ENCODE measurements at regions not wholly inside any gene's neighbourhood (a gene's known extent, or its start where the extent isn't known, plus 50 kb on each side); places are given as distances from the start of the nearest gene placed in this dataset.
"Not testable (repeated sequence)": the region's sequence is repeated elsewhere in the genome, so short reads cannot be mapped to it uniquely, and the experiment has no call there.

- not testable (repeated sequence) for TF ChIP-seq CTCF (IDR thresholded peaks at IDR 0.05); SIN3A (IDR thresholded peaks at IDR 0.05; ENCODE audit: borderline replicate concordance, insufficient read depth, low read depth, low read length); POLR2AphosphoS5 (IDR thresholded peaks at IDR 0.05; ENCODE audit: low read depth, low read length); TCF7L2 (IDR thresholded peaks at IDR 0.05; ENCODE audit: low read depth, low read length)
- TF ChIP-seq, protein P1, sequence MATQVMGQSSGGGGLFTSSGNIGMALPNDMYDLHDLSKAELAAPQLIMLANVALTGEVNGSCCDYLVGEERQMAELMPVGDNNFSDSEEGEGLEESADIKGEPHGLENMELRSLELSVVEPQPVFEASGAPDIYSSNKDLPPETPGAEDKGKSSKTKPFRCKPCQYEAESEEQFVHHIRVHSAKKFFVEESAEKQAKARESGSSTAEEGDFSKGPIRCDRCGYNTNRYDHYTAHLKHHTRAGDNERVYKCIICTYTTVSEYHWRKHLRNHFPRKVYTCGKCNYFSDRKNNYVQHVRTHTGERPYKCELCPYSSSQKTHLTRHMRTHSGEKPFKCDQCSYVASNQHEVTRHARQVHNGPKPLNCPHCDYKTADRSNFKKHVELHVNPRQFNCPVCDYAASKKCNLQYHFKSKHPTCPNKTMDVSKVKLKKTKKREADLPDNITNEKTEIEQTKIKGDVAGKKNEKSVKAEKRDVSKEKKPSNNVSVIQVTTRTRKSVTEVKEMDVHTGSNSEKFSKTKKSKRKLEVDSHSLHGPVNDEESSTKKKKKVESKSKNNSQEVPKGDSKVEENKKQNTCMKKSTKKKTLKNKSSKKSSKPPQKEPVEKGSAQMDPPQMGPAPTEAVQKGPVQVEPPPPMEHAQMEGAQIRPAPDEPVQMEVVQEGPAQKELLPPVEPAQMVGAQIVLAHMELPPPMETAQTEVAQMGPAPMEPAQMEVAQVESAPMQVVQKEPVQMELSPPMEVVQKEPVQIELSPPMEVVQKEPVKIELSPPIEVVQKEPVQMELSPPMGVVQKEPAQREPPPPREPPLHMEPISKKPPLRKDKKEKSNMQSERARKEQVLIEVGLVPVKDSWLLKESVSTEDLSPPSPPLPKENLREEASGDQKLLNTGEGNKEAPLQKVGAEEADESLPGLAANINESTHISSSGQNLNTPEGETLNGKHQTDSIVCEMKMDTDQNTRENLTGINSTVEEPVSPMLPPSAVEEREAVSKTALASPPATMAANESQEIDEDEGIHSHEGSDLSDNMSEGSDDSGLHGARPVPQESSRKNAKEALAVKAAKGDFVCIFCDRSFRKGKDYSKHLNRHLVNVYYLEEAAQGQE (IDR thresholded peaks at IDR 0.05; ENCODE audit: insufficient read depth in 1 of 2, low read depth in 2 of 2, low read length in 1 of 2): not testable (repeated sequence)
Measured at GRCh38 chr9:29104166-29104565, 1530.9 kb upstream of the C9orf72 start.
